ENCODE measurements at regions not wholly inside any gene's neighbourhood (a gene's known extent, or its start where the extent isn't known, plus 50 kb on each side); places are given as distances from the start of the nearest gene placed in this dataset.

GRCh38 chr1:244236101-244236500 lies 185.0 kb downstream of the ZBTB18 start:
- intact Hi-C loops (cut with DNase I, micrococcal nuclease) = no loop called here
- Histone ChIP-seq H3K9me3 (no peaks in the 10 kb centered on the region), H3K4me1 (ENCODE audit: low read depth) (no peaks in the 10 kb centered on the region), H3K36me3 (ENCODE audit: low read depth) (no peaks in the 10 kb centered on the region), H3K4me3 (no peak overlapping the region)
- no peak for DNase-seq
- ATAC-seq = no peak
- no peak for TF ChIP-seq CTCF (IDR thresholded peaks at IDR 0.05)

GRCh38 chr1:244236721-244237120 lies 185.6 kb downstream of the ZBTB18 start:
- no peaks in the 10 kb centered on the region for H3K9me3 ChIP-seq
- no peaks in the 10 kb centered on the region for H3K36me3 ChIP-seq (ENCODE audit: low read depth)
- TF ChIP-seq CTCF (IDR thresholded peaks at IDR 0.05) = no peak
- intact Hi-C loops (cut with DNase I, micrococcal nuclease) = no loop called here
- H3K4me1 ChIP-seq (ENCODE audit: low read depth) = no peaks in the 10 kb centered on the region
- no peak overlapping the region for H3K4me3 ChIP-seq
- DNase-seq (no peak), ATAC-seq (no peak)

- H3K4me1 ChIP-seq (ENCODE audit: low read depth) = no peaks in the 10 kb centered on the region
- H3K4me3 ChIP-seq = no peak overlapping the region
- no peak for DNase-seq
- H3K9me3 ChIP-seq = no peaks in the 10 kb centered on the region
- intact Hi-C loops (cut with DNase I, micrococcal nuclease) = no loop called here
- TF ChIP-seq CTCF (IDR thresholded peaks at IDR 0.05) = no peak
- H3K36me3 ChIP-seq (ENCODE audit: low read depth) = no peaks in the 10 kb centered on the region
- no peak for ATAC-seq
These were observed 186.4 kb downstream of the ZBTB18 start for GRCh38 chr1:244237445-244237844.

- TF ChIP-seq CTCF (IDR thresholded peaks at IDR 0.05) = no peak
- Histone ChIP-seq H3K9me3 (no peaks in the 10 kb centered on the region), H3K4me1 (ENCODE audit: low read depth) (no peaks in the 10 kb centered on the region), H3K36me3 (ENCODE audit: low read depth) (no peaks in the 10 kb centered on the region), H3K4me3 (no peak overlapping the region)
- DNase-seq (no peak), ATAC-seq (no peak)
- intact Hi-C loops (cut with DNase I, micrococcal nuclease) = no loop called here
These were observed 188.2 kb downstream of the ZBTB18 start for GRCh38 chr1:244239261-244239770.

- H3K4me1 ChIP-seq (ENCODE audit: low read depth) = no peaks in the 10 kb centered on the region
- no peaks in the 10 kb centered on the region for H3K9me3 ChIP-seq
- ATAC-seq (no peak), DNase-seq (no peak)
- intact Hi-C loops (cut with DNase I, micrococcal nuclease) = no loop called here
- no peak for TF ChIP-seq CTCF (IDR thresholded peaks at IDR 0.05)
- H3K36me3 ChIP-seq (ENCODE audit: low read depth) = no peaks in the 10 kb centered on the region
- H3K4me3 ChIP-seq = no peak overlapping the region
These were observed 190.4 kb downstream of the ZBTB18 start for GRCh38 chr1:244241438-244241837.

- H3K4me3 ChIP-seq = no peak overlapping the region
- H3K36me3 ChIP-seq (ENCODE audit: low read depth) = no peaks in the 10 kb centered on the region
- ATAC-seq = no peak
- H3K4me1 ChIP-seq (ENCODE audit: low read depth) = no peaks in the 10 kb centered on the region
- no peak for DNase-seq
- intact Hi-C loops (cut with DNase I, micrococcal nuclease) = no loop called here
- H3K9me3 ChIP-seq = no peaks in the 10 kb centered on the region
- no peak for TF ChIP-seq CTCF (IDR thresholded peaks at IDR 0.05)
These were observed 191.4 kb downstream of the ZBTB18 start for GRCh38 chr1:244242446-244242845.
